ENCODE measurements at regions not wholly inside any gene's neighbourhood (a gene's known extent, or its start where the extent isn't known, plus 50 kb on each side); places are given as distances from the start of the nearest gene placed in this dataset.

GRCh38 chrX:5415738-5416137, 812.9 kb downstream of the NLGN4X start:
- FAIRE-seq (no peak), DNase-seq (ENCODE audit: low read depth, low spot score) (no peak), ATAC-seq (no peak)
- TF ChIP-seq SRF (IDR thresholded peaks at IDR 0.05; ENCODE audit: low read depth in 2 of 2, low read length in 2 of 2) (no peak), ATF7 (IDR thresholded peaks at IDR 0.05; ENCODE audit: low read depth) (no peak)
- Histone ChIP-seq H3K36me3 (ENCODE audit: control insufficient read depth in 2 of 2, insufficient read depth in 2 of 2, low read length in 1 of 2) (no peaks in the 10 kb centered on the region), H4K20me1 (ENCODE audit: control insufficient read depth, insufficient read depth) (no peaks in the 10 kb centered on the region), H3K79me2 (ENCODE audit: control insufficient read depth, insufficient read depth, low read length) (no peaks in the 10 kb centered on the region), H3K27ac (ENCODE audit: control insufficient read depth, insufficient read depth) (no peak overlapping the region), H3K4me3 (no peak overlapping the region), H3K4me2 (ENCODE audit: control insufficient read depth, insufficient read depth) (no peak overlapping the region), H3K4me1 (ENCODE audit: control insufficient read depth, insufficient read depth, low read length) (no peaks in the 10 kb centered on the region), H3K9me3 (replicated peaks; ENCODE audit: control insufficient read depth, insufficient read depth, low read length) (no peaks in the 10 kb centered on the region), H3K27me3 (replicated peaks in 1 of 2; ENCODE audit: control insufficient read depth in 2 of 2, insufficient read depth in 2 of 2, low read length in 1 of 2) (no peaks in the 10 kb centered on the region), H3K9ac (ENCODE audit: control insufficient read depth, insufficient read depth, low read length) (no peak overlapping the region), H2AFZ (ENCODE audit: control insufficient read depth, low read depth, low read length) (no peak overlapping the region)
- SMC1A ChIA-PET (ENCODE audit: uncharacterized antibody, unreplicated experiment), result no interaction called here
- CTCF ChIA-PET, result no interaction called here
- intact Hi-C loops (cut with micrococcal nuclease; ENCODE audit: unreplicated experiment) (no loop called here), in situ Hi-C loops (cut with MboI) (no loop called here)
- WGBS (ENCODE audit: insufficient coverage, insufficient replicate concordance, low lambda C conversion rate, missing lambda C conversion rate), result 55% methylated on average over 2 of the region's 2 CpGs
- no TSS peak for BruUV-seq (replicated peaks)
- POLR2A ChIA-PET, result no interaction called here
- RAD21 ChIA-PET (ENCODE audit: unreplicated experiment), result no interaction called here

- ATAC-seq (no peak), DNase-seq (ENCODE audit: low read depth, low spot score) (no peak), FAIRE-seq (no peak)
- ChIA-PET CTCF (no interaction called here), SMC1A (ENCODE audit: uncharacterized antibody, unreplicated experiment) (interaction anchor here (0.7 kb wide), 1 partner anchor 26 kb away, joined by 3 read pairs; no protein-coding TSS in a partner anchor), POLR2A (no interaction called here), RAD21 (ENCODE audit: unreplicated experiment) (no interaction called here)
- in situ Hi-C loops (cut with MboI) (no loop called here), intact Hi-C loops (cut with micrococcal nuclease; ENCODE audit: unreplicated experiment) (no loop called here)
- no TSS peak for BruUV-seq (replicated peaks)
- H3K4me2 ChIP-seq (ENCODE audit: control insufficient read depth, insufficient read depth), result no peak overlapping the region
- H4K20me1 ChIP-seq (ENCODE audit: control insufficient read depth, insufficient read depth), result no peaks in the 10 kb centered on the region
- H3K4me3 ChIP-seq, result no peak overlapping the region
- no peak overlapping the region for H2AFZ ChIP-seq (ENCODE audit: control insufficient read depth, low read depth, low read length)
- H3K4me1 ChIP-seq (ENCODE audit: control insufficient read depth, insufficient read depth, low read length), result no peaks in the 10 kb centered on the region
- no peaks in the 10 kb centered on the region for H3K36me3 ChIP-seq (ENCODE audit: control insufficient read depth in 2 of 2, insufficient read depth in 2 of 2, low read length in 1 of 2)
- H3K27me3 ChIP-seq (replicated peaks in 1 of 2; ENCODE audit: control insufficient read depth in 2 of 2, insufficient read depth in 2 of 2, low read length in 1 of 2), result no peaks in the 10 kb centered on the region
- TF ChIP-seq RAD51 (IDR thresholded peaks at IDR 0.05) (no peak), NFXL1 (IDR thresholded peaks at IDR 0.05; ENCODE audit: borderline replicate concordance) (no peak), RELA (IDR thresholded peaks at IDR 0.05; ENCODE audit: borderline replicate concordance, partially characterized antibody) (no peak), YY1 (IDR thresholded peaks at IDR 0.05; ENCODE audit: low read depth, low read length) (no peak), ELK1 (IDR thresholded peaks at IDR 0.05; ENCODE audit: low read depth, low read length) (no peak), LARP7 (IDR thresholded peaks at IDR 0.05) (no peak), NR2F1 (conservative IDR thresholded peaks at IDR 0.05) (no peak), SMAD5 (IDR thresholded peaks at IDR 0.05; ENCODE audit: low read depth) (no peak), HSF1 (IDR thresholded peaks at IDR 0.05; ENCODE audit: low read depth, low read length) (no peak), ESRRA (IDR thresholded peaks at IDR 0.05; ENCODE audit: low read length) (no peak), TCF3 (IDR thresholded peaks at IDR 0.05; ENCODE audit: borderline replicate concordance, insufficient read depth, low read depth, low read length) (no peak), MLLT1 (IDR thresholded peaks at IDR 0.05) (no peak)
- H3K9ac ChIP-seq (ENCODE audit: control insufficient read depth, insufficient read depth, low read length), result no peak overlapping the region
- no peak overlapping the region for H3K27ac ChIP-seq (ENCODE audit: control insufficient read depth, insufficient read depth)
- WGBS (ENCODE audit: insufficient coverage, insufficient replicate concordance, low lambda C conversion rate, missing lambda C conversion rate), result 5% methylated on average over 5 of the region's 5 CpGs
- H3K79me2 ChIP-seq (ENCODE audit: control insufficient read depth, insufficient read depth, low read length), result no peaks in the 10 kb centered on the region
- no peaks in the 10 kb centered on the region for H3K9me3 ChIP-seq (replicated peaks; ENCODE audit: control insufficient read depth, insufficient read depth, low read length)
Observed at GRCh38 chrX:5409106-5409505, 819.6 kb downstream of the NLGN4X start.

All from GM12878 (cell line).